ENCODE measurements at regions not wholly inside any gene's neighbourhood (a gene's known extent, or its start where the extent isn't known, plus 50 kb on each side); places are given as distances from the start of the nearest gene placed in this dataset.
"Not testable (repeated sequence)": the region's sequence is repeated elsewhere in the genome, so short reads cannot be mapped to it uniquely, and the experiment has no call there.

DNA sequence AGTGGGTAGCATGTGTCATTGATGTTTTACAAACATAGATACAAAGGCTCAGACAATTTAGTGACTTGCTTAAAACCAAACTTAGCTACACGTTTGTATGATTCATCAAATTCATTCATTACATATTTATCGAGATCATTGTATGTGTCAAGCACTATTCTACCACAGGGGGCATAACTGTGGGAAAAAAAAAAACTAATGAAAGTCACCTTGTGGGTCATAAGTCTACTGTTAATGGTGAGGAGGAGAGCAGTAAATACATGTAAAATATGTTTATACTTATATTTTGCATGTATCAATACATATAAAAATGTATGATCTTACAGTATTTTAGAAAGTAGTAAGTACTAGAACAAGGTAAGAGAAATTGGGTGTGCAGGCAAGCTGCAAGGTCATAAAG lies 933.8 kb downstream of the IPMK start:
- no peak overlapping the region for H3K9ac ChIP-seq (ENCODE audit: low read length)
- DNase-seq (no peak), ATAC-seq (ENCODE audit: low read depth) (no peak)
- H3K36me3 ChIP-seq (replicated peaks in 1 of 2; ENCODE audit: control extremely low read depth in 1 of 2, control insufficient read depth in 1 of 2, extremely low read depth in 1 of 2, insufficient read depth in 2 of 2, low read length in 1 of 2), result no peaks in the 10 kb centered on the region
- POLR2A ChIA-PET, result no interaction called here
- intact Hi-C loops (cut with micrococcal nuclease), result no loop called here
- Mint-ChIP-seq H3K27me3 (no peaks in the 10 kb centered on the region), H3K4me3 (no peak overlapping the region), H3K4me1 (no peaks in the 10 kb centered on the region), H3K9me3 (ENCODE audit: insufficient read depth) (no peaks in the 10 kb centered on the region), H3K27ac (no peak overlapping the region)
- no peak overlapping the region for H3K27ac ChIP-seq (ENCODE audit: low read length in 2 of 2)
- H4K20me1 ChIP-seq (ENCODE audit: control insufficient read depth, insufficient read depth, low read length, poor library complexity, severe bottlenecking), result no peaks in the 10 kb centered on the region
- TF ChIP-seq EZH2 (IDR thresholded peaks at IDR 0.05; ENCODE audit: borderline replicate concordance, insufficient read depth, low read depth, low read length, poor library complexity, severe bottlenecking) (no peak), CTCF (IDR thresholded peaks at IDR 0.05) (no peak)
- CTCF ChIA-PET, result no interaction called here
- H3K4me3 ChIP-seq (ENCODE audit: control extremely low read depth in 1 of 5, extremely low read depth in 1 of 5, insufficient read depth in 1 of 5, low read depth in 2 of 5, low read length in 4 of 5), result no peak overlapping the region
- no CpG with 5 or more reads among the region's 2 CpGs for WGBS (ENCODE audit: insufficient coverage)
- no peaks in the 10 kb centered on the region for H3K27me3 ChIP-seq (replicated peaks in 1 of 4; ENCODE audit: control extremely low read depth in 1 of 4, control insufficient read depth in 3 of 4, insufficient read depth in 4 of 4, low read length in 3 of 4)
- no peaks in the 10 kb centered on the region for H3K79me2 ChIP-seq (ENCODE audit: control insufficient read depth, insufficient read depth, low read length)
- H3K9me3 ChIP-seq (ENCODE audit: control extremely low read depth in 1 of 3, control insufficient read depth in 2 of 3, insufficient read depth in 1 of 3, low read length in 2 of 3), result peaks cover 0 to 5% (median 0%) of the 10 kb centered on the region in 3 donors
- no peak overlapping the region for H3K4me2 ChIP-seq (replicated peaks; ENCODE audit: low read depth, low read length, poor library complexity, severe bottlenecking)
- H2AFZ ChIP-seq (ENCODE audit: insufficient read depth, low read depth, low read length, poor library complexity, severe bottlenecking), result no peak overlapping the region
- H3K4me1 ChIP-seq (ENCODE audit: control insufficient read depth in 2 of 2, insufficient read depth in 2 of 2, low read length in 2 of 2), result no peaks in the 10 kb centered on the region

DNA sequence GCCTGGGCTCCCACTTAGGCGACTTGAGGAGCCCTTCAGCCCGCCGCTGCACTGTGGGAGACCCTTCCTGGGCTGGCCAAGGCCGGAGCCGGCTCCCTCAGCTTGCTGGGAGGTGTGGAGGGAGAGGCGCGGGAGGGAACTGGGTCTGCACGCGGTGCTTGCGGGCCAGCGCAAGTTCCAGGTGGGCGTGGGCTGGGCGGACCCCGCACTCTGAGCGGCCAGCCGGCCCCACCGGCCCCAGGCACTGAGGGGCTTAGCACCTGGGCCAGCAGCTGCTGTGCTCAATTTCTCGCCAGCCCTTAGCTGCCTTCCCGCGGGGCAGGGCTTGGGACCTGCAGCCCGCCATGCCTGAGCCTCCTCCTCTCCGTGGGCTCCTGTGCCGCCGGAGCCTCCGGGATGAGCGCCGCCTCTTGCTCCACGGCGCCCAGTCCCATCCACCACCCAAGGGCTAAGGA lies 946.3 kb downstream of the IPMK start:
- H3K4me3 Mint-ChIP-seq; H2AFZ ChIP-seq (ENCODE audit: insufficient read depth, low read depth, low read length, poor library complexity, severe bottlenecking); H3K4me1 Mint-ChIP-seq; POLR2A ChIA-PET; H3K4me3 ChIP-seq (ENCODE audit: control extremely low read depth in 1 of 5, extremely low read depth in 1 of 5, insufficient read depth in 1 of 5, low read depth in 2 of 5, low read length in 4 of 5); DNase-seq; H3K9me3 ChIP-seq (ENCODE audit: control extremely low read depth in 1 of 3, control insufficient read depth in 2 of 3, insufficient read depth in 1 of 3, low read length in 2 of 3); H3K9me3 Mint-ChIP-seq (ENCODE audit: insufficient read depth); H3K36me3 ChIP-seq (replicated peaks in 1 of 2; ENCODE audit: control extremely low read depth in 1 of 2, control insufficient read depth in 1 of 2, extremely low read depth in 1 of 2, insufficient read depth in 2 of 2, low read length in 1 of 2); H3K79me2 ChIP-seq (ENCODE audit: control insufficient read depth, insufficient read depth, low read length); CTCF ChIA-PET; H3K27me3 ChIP-seq (replicated peaks in 1 of 4; ENCODE audit: control extremely low read depth in 1 of 4, control insufficient read depth in 3 of 4, insufficient read depth in 4 of 4, low read length in 3 of 4); intact Hi-C loops (cut with micrococcal nuclease); ATAC-seq (ENCODE audit: low read depth); H3K4me1 ChIP-seq (ENCODE audit: control insufficient read depth in 2 of 2, insufficient read depth in 2 of 2, low read length in 2 of 2); H3K27ac Mint-ChIP-seq; H4K20me1 ChIP-seq (ENCODE audit: control insufficient read depth, insufficient read depth, low read length, poor library complexity, severe bottlenecking); H3K4me2 ChIP-seq (replicated peaks; ENCODE audit: low read depth, low read length, poor library complexity, severe bottlenecking); H3K27me3 Mint-ChIP-seq; H3K27ac ChIP-seq (ENCODE audit: low read length in 2 of 2); H3K9ac ChIP-seq (ENCODE audit: low read length): not testable (repeated sequence)
- WGBS (ENCODE audit: insufficient coverage), result 97% methylated on average over 27 of the region's 29 CpGs
